ENCODE measurements at regions not wholly inside any gene's neighbourhood (a gene's known extent, or its start where the extent isn't known, plus 50 kb on each side); places are given as distances from the start of the nearest gene placed in this dataset.
"Not testable (repeated sequence)": the region's sequence is repeated elsewhere in the genome, so short reads cannot be mapped to it uniquely, and the experiment has no call there.

DNA sequence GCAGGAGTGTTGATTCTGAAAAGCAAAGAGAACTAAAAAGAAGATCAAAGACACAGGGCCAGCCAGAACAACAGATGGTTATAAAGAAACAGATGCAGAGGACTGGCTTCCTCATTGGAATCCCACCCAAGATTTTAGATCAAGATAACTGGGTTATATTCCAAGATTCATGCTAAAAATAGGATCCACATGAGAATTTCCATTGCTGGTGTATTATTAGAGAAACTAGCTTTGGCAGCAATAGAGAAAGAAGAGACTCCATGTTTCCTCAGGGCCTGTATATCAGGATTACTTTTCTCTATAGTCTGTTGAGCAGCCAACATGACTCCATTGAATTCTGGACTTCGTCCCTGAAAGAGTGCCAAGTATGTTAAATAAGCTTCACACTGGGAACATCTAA is 367.3 kb downstream of the TUSC1 start:
- WGBS, 2 donors: 79 to 86% methylated on average over 1 of the region's 1 CpG
- ATAC-seq (no peak), DNase-seq (no peak)
- Histone ChIP-seq H3K9me3 (peaks cover 0 to 22% (median 0%) of the 10 kb centered on the region in 11 donors), H3K27me3 (no peaks in the 10 kb centered on the region), H3K4me3 (no peak overlapping the region), H3K36me3 (no peaks in the 10 kb centered on the region), H3K4me1 (no peaks in the 10 kb centered on the region), H3K27ac (no peak overlapping the region)
- TF ChIP-seq, protein P1, sequence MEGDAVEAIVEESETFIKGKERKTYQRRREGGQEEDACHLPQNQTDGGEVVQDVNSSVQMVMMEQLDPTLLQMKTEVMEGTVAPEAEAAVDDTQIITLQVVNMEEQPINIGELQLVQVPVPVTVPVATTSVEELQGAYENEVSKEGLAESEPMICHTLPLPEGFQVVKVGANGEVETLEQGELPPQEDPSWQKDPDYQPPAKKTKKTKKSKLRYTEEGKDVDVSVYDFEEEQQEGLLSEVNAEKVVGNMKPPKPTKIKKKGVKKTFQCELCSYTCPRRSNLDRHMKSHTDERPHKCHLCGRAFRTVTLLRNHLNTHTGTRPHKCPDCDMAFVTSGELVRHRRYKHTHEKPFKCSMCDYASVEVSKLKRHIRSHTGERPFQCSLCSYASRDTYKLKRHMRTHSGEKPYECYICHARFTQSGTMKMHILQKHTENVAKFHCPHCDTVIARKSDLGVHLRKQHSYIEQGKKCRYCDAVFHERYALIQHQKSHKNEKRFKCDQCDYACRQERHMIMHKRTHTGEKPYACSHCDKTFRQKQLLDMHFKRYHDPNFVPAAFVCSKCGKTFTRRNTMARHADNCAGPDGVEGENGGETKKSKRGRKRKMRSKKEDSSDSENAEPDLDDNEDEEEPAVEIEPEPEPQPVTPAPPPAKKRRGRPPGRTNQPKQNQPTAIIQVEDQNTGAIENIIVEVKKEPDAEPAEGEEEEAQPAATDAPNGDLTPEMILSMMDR (IDR thresholded peaks at IDR 0.05): no peak
- intact Hi-C loops (cut with DNase I): no loop called here

DNA sequence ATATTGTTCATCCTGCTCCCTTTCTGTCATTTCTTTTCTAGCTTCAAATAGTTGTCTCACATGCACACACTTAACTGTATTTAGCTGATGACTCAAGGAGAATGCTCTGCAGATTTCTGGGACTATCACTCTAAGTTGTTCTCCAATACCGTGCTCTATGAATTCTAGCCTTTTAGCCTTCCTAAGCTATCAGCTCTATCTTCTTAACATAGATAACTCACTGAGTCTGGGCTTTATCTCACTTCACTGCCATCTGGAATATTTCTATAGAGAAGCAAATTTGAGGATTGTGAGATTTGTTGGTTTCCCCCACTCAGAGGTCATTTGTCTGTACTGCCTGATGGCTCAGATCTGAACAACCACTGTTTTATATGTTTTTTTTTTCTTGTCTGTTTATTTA is 369.7 kb downstream of the TUSC1 start:
- no peak for DNase-seq
- Histone ChIP-seq H3K27me3 (no peaks in the 10 kb centered on the region), H3K4me3 (no peak overlapping the region), H3K4me1 (no peaks in the 10 kb centered on the region), H3K36me3 (no peaks in the 10 kb centered on the region), H3K9me3 (peaks cover 0 to 22% (median 0%) of the 10 kb centered on the region in 11 donors), H3K27ac (no peak overlapping the region)
- WGBS, 2 donors: 31 to 40% methylated on average over 1 of the region's 1 CpG
- intact Hi-C loops (cut with DNase I): no loop called here
- TF ChIP-seq, protein P1 (IDR thresholded peaks at IDR 0.05): no peak
- ATAC-seq: no peak

DNA sequence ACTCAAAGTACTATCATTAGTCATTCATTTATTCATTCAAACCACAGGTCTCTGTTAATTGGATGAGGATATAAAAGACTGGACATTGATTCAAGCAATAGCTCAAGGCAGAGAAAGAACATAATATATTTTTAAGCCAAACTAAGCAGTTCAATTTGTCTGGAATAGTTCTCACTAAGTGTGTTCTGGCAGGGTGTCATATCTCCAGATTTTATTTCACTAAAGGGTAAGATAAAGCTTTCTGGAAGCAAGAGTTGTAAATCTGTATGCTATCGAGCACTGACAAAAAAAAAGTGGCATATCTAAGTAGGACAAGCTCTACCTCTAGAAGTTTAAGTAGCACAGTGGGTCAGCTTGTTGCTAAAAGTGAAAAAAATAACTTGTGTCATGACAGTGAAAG is 375.6 kb downstream of the TUSC1 start:
- intact Hi-C loops (cut with DNase I): no loop called here
- DNase-seq: no peak
- Histone ChIP-seq H3K4me3 (no peak overlapping the region), H3K27ac (no peak overlapping the region), H3K27me3 (no peaks in the 10 kb centered on the region), H3K36me3 (no peaks in the 10 kb centered on the region), H3K4me1 (no peaks in the 10 kb centered on the region), H3K9me3 (peaks cover 0 to 6% (median 0%) of the 10 kb centered on the region in 11 donors)
- 33 to 34% methylated on average over 1 of the region's 1 CpG for WGBS, 2 donors
- ATAC-seq: no peak
- TF ChIP-seq, protein P1 (IDR thresholded peaks at IDR 0.05): no peak

DNA sequence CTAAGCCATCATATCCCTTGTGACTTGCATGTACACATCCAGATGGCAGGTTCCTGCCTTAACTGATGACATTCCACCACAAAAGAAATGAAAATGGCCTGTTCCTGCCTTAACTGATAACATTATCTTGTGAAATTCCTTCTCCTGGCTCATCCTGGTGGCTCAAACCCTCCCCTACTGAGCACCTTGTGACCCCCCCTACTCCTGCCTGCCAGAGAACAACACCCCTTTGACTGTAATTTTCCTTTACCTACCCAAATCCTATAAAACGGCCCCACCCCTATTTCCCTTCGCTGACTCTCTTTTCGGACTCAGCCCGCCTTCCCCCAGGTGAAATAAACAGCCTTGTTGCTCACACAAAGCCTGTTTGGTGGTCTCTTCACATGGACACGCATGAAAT is 390.0 kb downstream of the TUSC1 start:
- WGBS, 2 donors: 81 to 87% methylated on average over 5 of the region's 5 CpGs
- DNase-seq; H3K4me1 ChIP-seq; H3K36me3 ChIP-seq; H3K27me3 ChIP-seq; H3K27ac ChIP-seq; H3K4me3 ChIP-seq; H3K9me3 ChIP-seq; ATAC-seq; intact Hi-C loops (cut with DNase I): not testable (repeated sequence)

DNA sequence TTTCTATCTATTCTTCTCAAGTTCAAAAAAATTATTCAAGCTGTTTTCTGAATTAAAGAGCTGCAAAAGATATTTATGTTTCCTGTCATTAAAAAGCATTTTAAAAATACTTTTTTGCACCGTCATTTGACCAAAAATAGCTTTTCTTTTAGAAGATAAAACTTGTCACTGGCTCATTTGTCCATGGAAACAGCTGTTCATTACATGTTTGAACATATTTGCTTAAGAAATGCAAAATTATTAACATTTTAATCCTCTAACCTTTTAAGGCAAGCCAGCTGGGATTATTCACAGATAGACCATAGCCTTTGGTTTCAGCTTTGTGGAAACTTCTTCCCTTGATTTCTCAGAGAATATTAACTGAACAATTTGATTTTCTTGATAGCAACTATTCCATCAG is 393.9 kb downstream of the TUSC1 start:
- WGBS, 2 donors: 35 to 43% methylated on average over 1 of the region's 1 CpG
- ATAC-seq: no peak
- intact Hi-C loops (cut with DNase I): no loop called here

More for the DNA sequence above, 393.9 kb downstream of the TUSC1 start:
- Histone ChIP-seq H3K36me3 (no peaks in the 10 kb centered on the region), H3K9me3 (no peaks in the 10 kb centered on the region), H3K4me1 (no peaks in the 10 kb centered on the region), H3K27ac (no peak overlapping the region), H3K4me3 (no peak overlapping the region), H3K27me3 (no peaks in the 10 kb centered on the region)
- no peak for DNase-seq
- TF ChIP-seq, protein P1 (IDR thresholded peaks at IDR 0.05): no peak

All from heart right ventricle (tissue), 16 donors.